ENCODE measurements at regions not wholly inside any gene's neighbourhood (a gene's known extent, or its start where the extent isn't known, plus 50 kb on each side); places are given as distances from the start of the nearest gene placed in this dataset.

GRCh38 chr2:8088810-8089209 is 593.0 kb upstream of the ID2 start:
- no peak for TF ChIP-seq EGR1 (IDR thresholded peaks at IDR 0.05)
- TF ChIP-seq RAD21 (IDR thresholded peaks at IDR 0.05; ENCODE audit: low read depth): no peak
- no peak for TF ChIP-seq REST (IDR thresholded peaks at IDR 0.05; ENCODE audit: low read depth)
- TF ChIP-seq NFIC (IDR thresholded peaks at IDR 0.05): no peak
